Parathyroid adenoma (tissue), 2 donors: ENCODE measurements at regions not wholly inside any gene's neighbourhood (a gene's known extent, or its start where the extent isn't known, plus 50 kb on each side); places are given as distances from the start of the nearest gene placed in this dataset.

Experiments used
- H2AFZ ChIP-seq: fragments of 300-600 bp; sonication (generic); one replicate; pipeline ENCODE4 v1.7.0; 2017; ENCODE audit warnings: antibody characterized with exemption, mild to moderate bottlenecking
- H3K27ac ChIP-seq: fragments of 300-600 bp; sonication (generic); one replicate; pipeline ENCODE4 v1.7.0; 2017
- H3K27me3 ChIP-seq: fragments of 300-600 bp; sonication (generic); one replicate; pipeline ENCODE4 v1.7.0; 2017; ENCODE audit warnings: low read length; ENCODE audit not compliant: control insufficient read depth, insufficient read depth
- H3K36me3 ChIP-seq: fragments of 300-600 bp; sonication (generic); one replicate; pipeline ENCODE4 v1.7.0; 2017; ENCODE audit warnings: low read length; ENCODE audit not compliant: control insufficient read depth, insufficient read depth
- H3K4me1 ChIP-seq: fragments of 300-600 bp; sonication (generic); one replicate; pipeline ENCODE4 v1.7.0; 2017; ENCODE audit warnings: control low read depth
- H3K4me2 ChIP-seq: fragments of 300-600 bp; sonication (generic); one replicate; pipeline ENCODE4 v1.7.0; 2017; ENCODE audit warnings: low read length
- H3K4me3 ChIP-seq: fragments of 300-600 bp; sonication (generic); one replicate; pipeline ENCODE4 v1.7.0; 2017; ENCODE audit warnings: low read depth, low read length
- H3K79me2 ChIP-seq: fragments of 300-600 bp; sonication (generic); one replicate; pipeline ENCODE4 v1.7.0; 2017; ENCODE audit warnings: control low read depth
- H3K9ac ChIP-seq: fragments of 300-600 bp; sonication (generic); one replicate; pipeline ENCODE4 v1.7.0; 2017; ENCODE audit warnings: mild to moderate bottlenecking
- H3K9me3 ChIP-seq: fragments of 300-600 bp; sonication (generic); one replicate; pipeline ENCODE4 v1.7.0; 2017; ENCODE audit warnings: low read length; ENCODE audit not compliant: control insufficient read depth
- CTCF ChIP-seq: fragments of 300-600 bp; sonication (generic); IDR thresholded peaks from one replicate; pipeline ENCODE4 v1.7.0; 2017; ENCODE audit warnings: antibody characterized with exemption, mild to moderate bottlenecking
- donor health status: primary hyperparathyroidism.

DNA sequence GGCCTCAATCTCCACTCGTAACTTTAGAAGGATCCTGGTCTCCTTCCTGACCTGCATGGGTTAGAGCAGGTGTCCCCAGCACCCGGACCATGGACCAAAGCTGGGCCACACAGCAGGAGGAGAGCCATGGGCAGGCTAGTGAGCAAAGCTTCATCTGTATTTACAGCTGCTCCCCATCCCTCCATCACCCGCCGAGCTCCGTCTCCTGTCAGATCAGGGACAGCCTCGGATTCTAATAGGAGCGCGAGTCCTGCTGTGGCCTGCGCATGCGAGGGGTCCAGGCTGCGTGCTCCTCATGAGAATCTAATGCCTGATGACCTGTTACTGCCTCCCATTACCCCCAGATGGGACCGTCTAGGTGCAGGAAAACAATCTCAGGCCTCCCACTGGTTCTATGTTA is 297.7 kb upstream of the SALL3 start:
- Histone ChIP-seq H3K79me2 (no peaks in the 10 kb centered on the region), H3K4me3 (no peak overlapping the region), H3K36me3 (no peaks in the 10 kb centered on the region), H3K9me3 (no peaks in the 10 kb centered on the region), H3K4me2 (no peak overlapping the region), H2AFZ (no peak overlapping the region), H3K27ac (no peak overlapping the region), H3K27me3 (no peaks in the 10 kb centered on the region), H3K9ac (no peak overlapping the region), H3K4me1 (no peaks in the 10 kb centered on the region)
- TF ChIP-seq CTCF: no peak

DNA sequence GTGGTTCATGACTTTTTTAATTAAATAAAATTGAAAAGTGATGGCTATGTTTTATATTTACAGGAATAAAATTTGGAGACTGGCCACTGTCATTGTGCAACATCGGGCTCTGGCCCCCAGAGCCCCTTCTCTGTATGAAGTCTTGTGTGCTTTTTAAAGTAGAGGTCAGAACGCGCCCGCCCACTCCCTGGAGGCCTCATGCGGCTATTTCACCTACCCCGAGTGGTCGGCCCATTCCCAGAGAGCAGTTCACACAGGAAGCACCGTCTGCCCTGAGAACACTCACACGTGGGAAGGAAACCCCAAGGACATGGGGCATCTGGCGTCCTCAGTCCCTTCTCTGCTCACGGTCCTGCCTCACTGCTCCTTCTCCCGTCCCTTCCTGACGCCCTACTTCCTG is 296.9 kb upstream of the SALL3 start:
- Histone ChIP-seq H3K4me1 (no peaks in the 10 kb centered on the region), H3K36me3 (no peaks in the 10 kb centered on the region), H3K9me3 (no peaks in the 10 kb centered on the region), H3K4me2 (no peak overlapping the region), H3K4me3 (no peak overlapping the region), H3K27me3 (no peaks in the 10 kb centered on the region), H3K27ac (no peak overlapping the region), H3K9ac (no peak overlapping the region), H3K79me2 (no peaks in the 10 kb centered on the region), H2AFZ (no peak overlapping the region)
- TF ChIP-seq CTCF: no peak

GRCh38 chr18:78683191-78684010 is 296.2 kb upstream of the SALL3 start:
- no peak for TF ChIP-seq CTCF
- Histone ChIP-seq H3K4me2 (no peak overlapping the region), H3K9ac (no peak overlapping the region)

GRCh38 chr18:78685250-78685979 is 294.2 kb upstream of the SALL3 start:
- no peak overlapping the region for H3K27ac ChIP-seq
- H3K79me2 ChIP-seq: no peaks in the 10 kb centered on the region
- no peaks in the 10 kb centered on the region for H3K36me3 ChIP-seq
- no peak overlapping the region for H3K9ac ChIP-seq
- H3K4me2 ChIP-seq: no peak overlapping the region
- H3K4me1 ChIP-seq: no peaks in the 10 kb centered on the region
- no peak for TF ChIP-seq CTCF
- H3K27me3 ChIP-seq: no peaks in the 10 kb centered on the region
- H2AFZ ChIP-seq: no peak overlapping the region
- no peak overlapping the region for H3K4me3 ChIP-seq
- H3K9me3 ChIP-seq: no peaks in the 10 kb centered on the region

More at GRCh38 chr18:78683191-78684010, 296.2 kb upstream of the SALL3 start:
- Histone ChIP-seq H3K27ac (no peak overlapping the region), H3K27me3 (no peaks in the 10 kb centered on the region), H3K79me2 (no peaks in the 10 kb centered on the region), H3K9me3 (no peaks in the 10 kb centered on the region), H3K4me1 (no peaks in the 10 kb centered on the region), H2AFZ (no peak overlapping the region), H3K4me3 (no peak overlapping the region), H3K36me3 (no peaks in the 10 kb centered on the region)
